HG03103 (cell line): ENCODE measurements at regions not wholly inside any gene's neighbourhood (a gene's known extent, or its start where the extent isn't known, plus 50 kb on each side); places are given as distances from the start of the nearest gene placed in this dataset.

Source experiments
- ATAC-seq: cut with Tn5 transposase; IDR thresholded peaks from one replicate; pipeline ENCODE4 v1.9.1; 2021; ENCODE audit warnings: low read depth; ENCODE audit not compliant: unreplicated experiment

- ATAC-seq, result no peak
Observed at GRCh38 chr9:79155308-79155707, 416.5 kb upstream of the TLE4 start.

- no peak for ATAC-seq
Observed at GRCh38 chr9:79163544-79163943, 408.2 kb upstream of the TLE4 start.

GRCh38 chr9:79164406-79164805, 407.4 kb upstream of the TLE4 start:
- ATAC-seq, result no peak

GRCh38 chr9:79165020-79165780, 406.6 kb upstream of the TLE4 start:
- no peak for ATAC-seq

GRCh38 chr9:79166005-79166404, 405.8 kb upstream of the TLE4 start:
- ATAC-seq, result no peak

- ATAC-seq, result no peak
Observed at GRCh38 chr9:79170643-79171042, 401.1 kb upstream of the TLE4 start.

- no peak for ATAC-seq
Observed at GRCh38 chr9:79173932-79174331, 397.8 kb upstream of the TLE4 start.

- ATAC-seq, result no peak
Observed at GRCh38 chr9:79176014-79176697, 395.6 kb upstream of the TLE4 start.

GRCh38 chr9:79184831-79185230, 386.9 kb upstream of the TLE4 start:
- no peak for ATAC-seq

GRCh38 chr9:79185866-79186265, 385.9 kb upstream of the TLE4 start:
- no peak for ATAC-seq

- no peak for ATAC-seq
Observed at GRCh38 chr9:79189511-79189924, 382.2 kb upstream of the TLE4 start.

GRCh38 chr9:79193001-79193400, 378.8 kb upstream of the TLE4 start:
- no peak for ATAC-seq

- no peak for ATAC-seq
Observed at GRCh38 chr9:79193501-79194223, 378.1 kb upstream of the TLE4 start.

GRCh38 chr9:79195879-79196278, 375.9 kb upstream of the TLE4 start:
- no peak for ATAC-seq

- no peak for ATAC-seq
Observed at GRCh38 chr9:79196606-79197005, 375.2 kb upstream of the TLE4 start.

GRCh38 chr9:79200336-79200735, 371.4 kb upstream of the TLE4 start:
- no peak for ATAC-seq

- ATAC-seq, result no peak
Observed at GRCh38 chr9:79201636-79202035, 370.1 kb upstream of the TLE4 start.

GRCh38 chr9:79208791-79209396, 362.9 kb upstream of the TLE4 start:
- ATAC-seq, result no peak

GRCh38 chr9:79210541-79211243, 361.1 kb upstream of the TLE4 start:
- ATAC-seq, result no peak

- no peak for ATAC-seq
Observed at GRCh38 chr9:79213417-79214125, 358.2 kb upstream of the TLE4 start.
